ENCODE measurements at regions not wholly inside any gene's neighbourhood (a gene's known extent, or its start where the extent isn't known, plus 50 kb on each side); places are given as distances from the start of the nearest gene placed in this dataset.

DNA sequence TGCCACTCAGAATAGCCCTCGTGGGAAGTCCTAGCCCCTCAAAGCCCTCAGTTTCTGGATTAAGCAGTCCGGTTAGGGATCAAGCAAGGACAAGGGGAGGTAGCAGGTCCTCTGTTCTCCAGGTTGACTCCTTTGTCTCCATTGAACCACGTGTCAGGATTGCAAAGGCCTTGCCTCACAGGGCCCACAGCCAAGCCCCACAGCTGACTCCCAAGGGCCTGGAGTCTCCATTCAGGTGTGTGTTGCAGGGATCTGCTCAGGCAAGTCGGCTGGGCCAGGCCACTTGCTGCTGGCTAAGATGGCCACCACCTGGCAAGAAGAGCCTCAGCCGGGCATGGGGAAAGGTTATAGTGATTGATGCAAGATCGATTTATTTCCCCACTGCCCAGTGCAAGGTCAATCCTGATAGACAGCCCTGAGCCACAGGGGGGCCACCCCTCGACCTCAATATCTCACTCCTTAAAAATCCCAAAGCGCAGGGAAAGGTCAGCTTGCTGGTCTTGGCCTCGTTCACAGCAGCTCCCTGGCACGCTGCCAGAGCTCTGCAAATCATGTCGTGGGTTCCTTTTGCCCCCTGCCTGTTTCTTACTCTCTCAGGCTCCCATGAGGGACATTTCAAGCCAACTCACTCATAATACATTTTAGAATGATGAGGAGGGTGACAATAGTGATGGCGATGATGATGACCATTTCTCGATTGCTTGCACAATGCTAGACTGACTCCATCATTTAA, 75.9 kb downstream of the EDN3 start:
- no peak for DNase-seq

DNA sequence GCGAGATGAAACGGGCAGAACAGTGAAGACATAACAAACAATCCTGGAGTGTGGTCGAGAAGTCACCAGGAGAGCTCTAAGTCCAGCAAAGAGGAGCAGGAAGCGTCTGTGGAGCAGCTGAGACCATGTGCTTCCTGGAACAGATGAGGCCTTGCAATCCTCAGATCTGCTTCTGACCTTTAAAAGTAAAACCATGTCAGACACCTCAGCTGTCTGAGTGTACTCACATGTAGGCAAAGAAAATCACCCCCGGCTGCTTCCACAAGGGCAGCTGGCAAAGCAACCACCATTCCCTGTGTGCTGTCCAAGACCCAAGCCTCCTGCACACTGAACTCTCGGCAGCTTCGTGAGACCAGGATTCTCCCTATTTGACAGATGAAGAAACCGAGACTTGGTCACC, 76.6 kb downstream of the EDN3 start:
- DNase-seq: no peak

GRCh38 chr20:59377842-59378241, 77.4 kb downstream of the EDN3 start:
- DNase-seq: no peak

DNA sequence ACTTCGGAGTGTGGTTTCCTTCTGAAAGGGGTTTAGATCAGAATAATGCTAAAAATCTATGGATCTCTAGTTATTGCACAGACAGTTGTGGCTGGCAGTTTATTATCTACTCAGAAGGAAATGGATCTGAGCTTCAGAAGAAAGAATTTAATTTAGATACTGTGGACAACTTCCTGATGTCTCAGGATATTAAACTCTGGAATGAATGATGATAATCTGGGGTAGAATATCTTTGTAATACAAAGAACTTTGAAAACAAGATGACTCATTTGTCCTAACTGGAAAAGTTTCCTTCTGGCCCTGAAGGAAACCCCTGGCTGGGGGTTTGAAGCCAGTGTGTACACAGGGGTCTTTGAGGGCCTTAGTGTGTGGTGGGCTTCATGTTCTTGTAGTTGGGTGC, 78.0 kb downstream of the EDN3 start:
- DNase-seq: no peak

DNA sequence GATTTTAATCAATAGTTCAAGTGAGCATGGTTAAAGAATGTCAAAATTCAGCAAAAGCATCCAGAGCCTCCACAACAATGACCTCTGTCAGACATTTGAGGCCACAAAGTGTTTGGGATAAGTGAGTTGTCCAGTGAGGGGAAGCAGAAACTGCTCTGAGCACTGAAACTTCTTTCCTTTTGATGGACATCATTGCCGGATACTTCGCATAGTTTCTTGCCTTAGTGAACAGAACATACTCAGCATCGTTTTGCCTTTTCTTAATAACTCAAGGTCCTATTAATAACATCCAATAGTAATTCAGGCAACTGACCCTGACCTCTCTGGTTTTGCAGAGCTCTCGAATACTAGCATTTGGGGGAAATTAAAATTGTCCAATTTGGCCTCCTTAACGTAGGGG, 78.6 kb downstream of the EDN3 start:
- no peak for DNase-seq

DNA sequence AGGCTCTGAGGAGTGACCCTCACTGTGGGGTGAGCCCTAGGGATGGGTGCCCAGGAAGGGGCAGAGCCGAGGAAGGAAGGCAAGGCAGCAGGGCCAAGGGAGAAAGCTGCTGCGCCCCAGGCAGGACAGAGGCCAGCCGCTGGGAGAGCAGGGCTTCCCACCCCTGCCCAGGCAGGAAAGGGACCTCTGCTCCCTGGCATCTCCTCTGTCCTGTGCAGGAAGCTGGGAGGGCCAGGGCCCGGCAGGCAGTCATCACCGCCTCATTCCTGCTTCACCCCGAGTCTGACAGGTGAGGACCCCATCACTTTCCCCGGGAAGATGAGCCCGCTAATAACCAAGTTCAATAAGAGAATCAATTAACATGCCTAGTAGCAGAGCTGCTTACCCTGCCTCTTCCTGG, 81.3 kb downstream of the EDN3 start:
- no peak for DNase-seq

- DNase-seq: no peak
These were observed 81.8 kb downstream of the EDN3 start for GRCh38 chr20:59382157-59382725.

GRCh38 chr20:59382907-59383306, 82.5 kb downstream of the EDN3 start:
- DNase-seq: no peak

- DNase-seq: no peak
These were observed 84.6 kb downstream of the EDN3 start for GRCh38 chr20:59385038-59385437.

GRCh38 chr20:59385480-59385879, 85.1 kb downstream of the EDN3 start:
- peak; percentile 18 to 36 for DNase-seq

- peak; percentile 20 to 59 for DNase-seq
These were observed 86.4 kb downstream of the EDN3 start for GRCh38 chr20:59386809-59387208.

DNA sequence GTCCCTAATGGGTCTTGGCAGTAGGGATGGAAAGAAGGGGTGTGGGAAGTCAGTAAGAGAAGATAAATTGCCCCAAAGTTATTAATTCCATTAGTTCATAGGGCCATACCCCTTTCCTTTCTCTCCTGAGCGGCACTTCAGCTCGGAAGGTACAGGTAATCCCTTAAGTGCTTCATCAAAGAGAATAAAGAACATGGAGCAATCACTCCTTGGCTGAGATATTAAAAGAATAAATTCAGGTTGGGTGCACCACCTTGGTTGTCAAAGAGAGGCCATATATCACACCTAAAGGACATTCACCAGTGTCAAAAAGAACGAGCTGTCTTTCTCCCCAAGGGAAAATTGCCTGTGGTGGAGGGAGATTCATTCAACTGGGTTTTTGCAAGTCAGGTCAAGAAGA, 87.5 kb downstream of the EDN3 start:
- no peak for DNase-seq

DNA sequence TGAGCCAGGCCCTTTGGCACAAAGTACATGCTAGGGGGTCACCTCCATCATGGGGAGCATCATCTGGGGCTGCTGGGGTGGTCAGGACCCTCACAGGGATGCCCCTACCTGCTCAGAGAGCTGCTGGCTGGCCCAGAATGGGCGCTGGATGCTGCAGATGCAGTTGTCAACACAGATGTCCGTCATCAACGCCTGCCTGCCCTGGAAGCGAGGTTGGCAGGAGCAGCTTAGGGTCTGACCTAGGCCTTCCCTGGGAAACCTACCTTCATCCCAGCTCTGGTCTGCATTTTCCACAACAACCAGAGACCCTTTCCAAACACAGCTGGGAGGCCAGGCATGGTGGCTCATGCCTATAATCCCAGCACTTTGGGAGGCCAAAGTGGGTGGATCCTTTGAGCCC, 88.0 kb downstream of the EDN3 start:
- no peak for DNase-seq

DNA sequence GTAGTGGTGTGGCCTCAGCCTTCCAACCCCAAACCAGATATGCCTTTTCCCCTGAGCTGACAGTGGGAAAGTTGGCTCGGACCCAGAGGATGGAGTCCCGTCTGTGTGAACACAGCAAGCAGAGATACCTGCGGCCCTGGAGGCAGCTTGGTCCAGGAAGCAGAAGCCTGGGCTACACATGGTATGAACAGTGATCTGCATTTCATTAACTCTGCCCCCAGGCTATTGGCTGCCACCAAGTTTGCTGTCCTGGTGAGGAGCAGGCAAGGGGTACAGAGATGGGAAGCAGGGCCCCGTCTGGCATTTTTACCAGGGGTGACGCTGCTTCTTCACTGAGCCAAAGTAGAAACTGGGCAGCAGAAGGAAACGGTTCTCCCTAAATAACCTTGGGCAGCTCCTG, 90.0 kb downstream of the EDN3 start:
- DNase-seq: no peak

DNA sequence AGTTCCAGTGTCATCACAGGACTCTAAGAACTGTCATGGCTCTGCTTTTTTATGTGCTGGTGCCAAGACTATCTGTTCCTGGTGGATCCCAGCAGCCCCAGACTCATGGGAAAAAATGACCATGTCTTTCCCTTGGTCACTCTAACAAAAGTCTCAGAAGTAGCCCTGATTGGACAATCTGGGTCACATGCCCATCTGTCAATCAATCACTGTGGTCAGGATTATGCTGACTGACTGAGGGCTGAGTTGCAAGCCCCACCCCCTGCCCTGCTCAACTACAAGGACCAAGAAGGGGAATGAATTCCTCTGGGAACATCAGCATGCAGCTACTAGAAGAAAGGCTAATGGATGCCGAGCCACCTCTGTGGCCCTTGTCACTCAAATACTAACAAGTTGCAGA, 91.6 kb downstream of the EDN3 start:
- DNase-seq: no peak

DNA sequence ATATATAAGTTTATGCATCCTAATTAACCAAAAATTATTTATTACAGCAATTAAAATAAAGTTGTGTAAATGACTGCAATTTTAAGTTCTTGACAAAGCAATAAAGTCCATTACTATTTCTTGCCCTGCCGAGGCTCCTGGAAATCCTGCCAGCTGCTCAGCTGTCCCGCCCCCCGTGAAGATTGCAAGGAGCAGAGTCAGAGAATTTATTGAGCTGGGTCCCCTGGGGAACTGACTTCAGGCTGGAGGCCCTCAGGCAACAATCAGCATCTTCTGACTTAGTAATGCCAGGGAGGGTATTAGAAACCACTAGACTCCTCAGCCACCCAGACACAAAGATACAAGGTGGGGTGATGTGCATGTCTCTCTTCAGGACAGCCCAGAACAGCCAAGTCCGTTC, 92.3 kb downstream of the EDN3 start:
- DNase-seq: no peak

GRCh38 chr20:59393142-59393541, 92.7 kb downstream of the EDN3 start:
- no peak for DNase-seq

DNA sequence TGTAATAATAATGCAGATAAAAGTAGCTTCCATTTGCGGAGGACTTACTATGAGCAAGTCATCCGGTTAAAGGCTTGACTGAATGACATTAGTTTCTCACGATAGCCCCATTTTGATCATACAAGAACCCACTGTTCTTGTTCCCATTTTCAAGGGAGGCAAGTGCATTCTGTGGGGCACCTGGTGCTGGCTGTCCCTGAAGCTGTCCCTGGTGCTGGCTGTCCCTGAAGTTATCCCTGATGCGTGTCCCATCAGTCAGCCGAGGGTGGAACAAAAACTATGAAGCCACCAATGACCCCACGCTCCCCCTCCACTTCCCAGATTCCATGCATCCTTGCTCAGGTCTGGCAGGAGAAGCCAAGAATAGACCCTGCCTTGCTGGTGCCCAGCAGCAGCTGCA, 95.3 kb downstream of the EDN3 start:
- DNase-seq: no peak

GRCh38 chr20:59398537-59399205, 98.3 kb downstream of the EDN3 start:
- DNase-seq: no peak

DNA sequence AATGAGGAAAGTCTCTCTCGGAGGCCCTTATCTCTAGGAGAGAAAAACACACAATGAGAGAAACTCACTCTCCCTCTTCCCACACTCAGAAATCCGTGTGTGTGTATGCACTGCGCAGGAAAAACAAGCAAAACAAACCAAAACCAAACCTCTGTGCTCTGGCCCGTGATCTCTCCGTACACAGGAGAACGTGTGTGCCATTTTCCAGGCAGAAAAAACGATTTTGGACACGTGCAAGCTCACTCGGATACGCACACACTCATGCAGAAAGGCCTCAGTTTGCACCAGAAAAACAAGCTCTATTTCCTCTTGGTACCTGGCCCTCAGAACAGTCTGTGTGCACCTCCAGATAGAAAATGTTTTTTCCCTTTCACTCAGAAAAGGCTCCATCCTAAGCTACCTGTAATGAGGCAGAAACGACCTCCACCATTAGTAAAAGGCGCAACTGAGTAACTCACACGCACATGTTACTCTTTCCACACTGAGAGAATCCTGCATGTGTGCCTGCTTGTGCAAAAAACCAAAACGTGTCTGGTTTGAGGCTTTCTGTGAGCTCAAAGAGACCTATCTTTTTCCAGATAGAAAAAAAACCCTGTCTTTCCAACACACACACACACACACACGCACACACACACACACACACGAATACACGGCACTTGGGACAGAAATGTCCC, 99.2 kb downstream of the EDN3 start:
- no peak for DNase-seq

GRCh38 chr20:59400708-59401107, 100.3 kb downstream of the EDN3 start:
- DNase-seq: no peak

GRCh38 chr20:59402681-59403080, 102.3 kb downstream of the EDN3 start:
- DNase-seq: peak in 1 of 2 experiments; percentile 52

- DNase-seq: peak in 1 of 2 experiments; percentile 58
These were observed 103.0 kb downstream of the EDN3 start for GRCh38 chr20:59403261-59403961.

Data from NCI-H526 (cell line).